Rectal smooth muscle tissue (tissue), 1 donor: ENCODE measurements at regions not wholly inside any gene's neighbourhood (a gene's known extent, or its start where the extent isn't known, plus 50 kb on each side); places are given as distances from the start of the nearest gene placed in this dataset.

Experiments
- H3K27ac ChIP-seq: one replicate; pipeline ENCODE4 v1.7.0; 2013; ENCODE audit warnings: low read depth, low read length, inconsistent platforms
- H3K27me3 ChIP-seq: one replicate; pipeline ENCODE4 v1.7.0; 2013; ENCODE audit warnings: low read length; ENCODE audit not compliant: control insufficient read depth, insufficient read depth
- H3K36me3 ChIP-seq: one replicate; pipeline ENCODE4 v1.7.0; 2013; ENCODE audit warnings: low read length; ENCODE audit not compliant: control insufficient read depth, insufficient read depth
- H3K4me1 ChIP-seq: one replicate; pipeline ENCODE4 v1.7.0; 2013; ENCODE audit warnings: low read length; ENCODE audit not compliant: control insufficient read depth, insufficient read depth
- H3K4me3 ChIP-seq: one replicate; pipeline ENCODE4 v1.7.0; 2013; ENCODE audit warnings: low read length
- H3K9ac ChIP-seq: one replicate; pipeline ENCODE4 v1.7.0; 2013; ENCODE audit warnings: low read length

DNA sequence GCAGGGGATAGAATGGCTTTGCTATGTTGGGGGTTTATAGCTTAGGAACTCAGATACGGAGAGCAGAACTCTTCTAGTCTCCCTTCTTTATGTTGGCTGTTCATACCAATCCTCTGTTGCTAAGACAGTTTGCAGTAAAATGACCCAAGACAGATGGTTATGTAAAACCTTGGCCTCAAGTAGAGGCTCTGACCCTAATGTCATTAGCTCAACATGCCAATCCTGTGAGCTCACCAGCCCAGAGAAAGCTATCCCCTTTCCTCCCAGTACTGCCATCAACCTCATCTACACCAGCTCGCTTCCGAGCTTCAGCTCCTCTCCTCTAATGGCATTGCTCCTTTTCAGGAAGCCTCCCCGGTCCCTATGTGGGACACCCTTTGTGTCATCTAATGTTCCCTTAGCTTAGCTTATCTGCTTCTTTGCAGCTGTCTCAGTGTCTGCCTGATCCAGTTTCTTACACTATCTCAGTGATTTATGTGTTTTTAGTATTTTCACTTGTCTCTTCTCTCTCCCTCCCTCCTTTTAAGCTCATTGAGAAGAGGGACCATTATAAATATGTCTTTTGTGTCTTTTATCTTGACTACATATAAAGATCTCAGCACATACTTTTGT lies 281.3 kb upstream of the CLINT1 start:
- Histone ChIP-seq H3K27me3 (no peaks in the 10 kb centered on the region), H3K4me1 (no peaks in the 10 kb centered on the region), H3K27ac (no peak overlapping the region), H3K4me3 (no peak overlapping the region), H3K9ac (no peak overlapping the region), H3K36me3 (no peaks in the 10 kb centered on the region)

DNA sequence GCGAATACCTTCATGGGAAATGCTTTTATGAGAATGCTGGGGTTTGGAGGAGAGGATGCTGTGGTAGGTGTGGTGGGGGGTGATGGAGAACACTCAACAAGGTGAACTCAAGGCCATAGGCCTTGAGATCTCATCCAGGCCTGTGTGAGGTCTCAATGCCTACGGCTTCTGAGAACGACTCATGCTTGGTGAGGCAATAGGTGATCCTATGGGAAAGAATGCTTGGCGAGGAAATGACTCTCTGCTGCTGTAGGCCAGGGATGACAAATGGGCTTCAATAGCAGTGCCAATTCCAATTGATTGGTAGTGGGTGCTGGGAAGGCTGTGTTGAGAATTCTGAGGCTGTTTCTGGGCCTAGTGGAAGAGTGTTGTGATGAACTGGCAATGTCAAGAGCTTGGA lies 280.2 kb upstream of the CLINT1 start:
- no peak overlapping the region for H3K9ac ChIP-seq
- H3K36me3 ChIP-seq: no peaks in the 10 kb centered on the region
- no peaks in the 10 kb centered on the region for H3K27me3 ChIP-seq
- no peak overlapping the region for H3K4me3 ChIP-seq
- no peak overlapping the region for H3K27ac ChIP-seq
- H3K4me1 ChIP-seq: no peaks in the 10 kb centered on the region

DNA sequence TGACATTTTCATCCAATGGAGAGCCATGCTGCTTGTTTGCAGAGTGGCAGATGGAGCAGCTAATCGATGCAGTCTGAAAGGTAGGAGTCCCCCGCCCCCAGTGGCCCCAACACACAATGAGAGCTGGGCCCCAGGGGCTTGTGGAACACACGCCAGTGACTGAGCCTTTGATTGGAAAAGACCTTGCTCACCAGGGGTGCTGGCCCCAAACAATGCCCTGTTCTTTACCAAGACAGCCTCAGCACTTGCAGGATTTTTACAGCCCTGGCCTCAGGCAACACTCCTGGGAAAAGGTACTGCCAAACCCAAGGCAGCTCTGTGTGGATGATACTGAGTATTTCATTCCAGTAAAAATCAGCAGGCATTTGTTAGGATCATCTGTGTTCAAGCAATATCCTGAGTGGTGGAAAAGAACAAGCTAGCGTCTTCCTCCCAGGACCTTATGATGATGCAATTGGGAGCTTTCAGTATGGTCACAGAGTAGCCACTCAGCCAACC lies 276.8 kb upstream of the CLINT1 start:
- Histone ChIP-seq H3K27ac (no peak overlapping the region), H3K4me3 (no peak overlapping the region), H3K27me3 (no peaks in the 10 kb centered on the region), H3K4me1 (no peaks in the 10 kb centered on the region), H3K36me3 (no peaks in the 10 kb centered on the region), H3K9ac (no peak overlapping the region)

DNA sequence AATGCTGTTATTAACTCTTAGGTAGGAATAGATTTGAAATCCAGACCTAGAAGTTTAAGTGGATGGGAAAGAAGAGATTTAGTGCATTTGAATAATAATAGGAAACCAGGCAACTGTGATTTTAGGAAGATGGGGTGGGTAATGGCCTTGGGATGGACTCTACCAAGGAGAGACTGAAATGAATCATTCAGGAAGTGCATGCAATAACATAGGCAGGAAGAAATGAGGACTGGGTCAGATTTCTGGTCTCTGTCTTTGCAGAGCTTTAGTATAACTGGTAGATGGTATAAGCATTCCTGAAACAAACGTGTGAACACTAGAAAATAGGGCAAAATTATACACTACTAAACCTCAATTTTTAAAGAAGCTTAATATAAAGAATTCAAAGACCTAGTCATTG lies 274.4 kb upstream of the CLINT1 start:
- H3K36me3 ChIP-seq: no peaks in the 10 kb centered on the region
- H3K27me3 ChIP-seq: no peaks in the 10 kb centered on the region
- no peak overlapping the region for H3K9ac ChIP-seq
- no peaks in the 10 kb centered on the region for H3K4me1 ChIP-seq
- no peak overlapping the region for H3K27ac ChIP-seq
- H3K4me3 ChIP-seq: no peak overlapping the region

DNA sequence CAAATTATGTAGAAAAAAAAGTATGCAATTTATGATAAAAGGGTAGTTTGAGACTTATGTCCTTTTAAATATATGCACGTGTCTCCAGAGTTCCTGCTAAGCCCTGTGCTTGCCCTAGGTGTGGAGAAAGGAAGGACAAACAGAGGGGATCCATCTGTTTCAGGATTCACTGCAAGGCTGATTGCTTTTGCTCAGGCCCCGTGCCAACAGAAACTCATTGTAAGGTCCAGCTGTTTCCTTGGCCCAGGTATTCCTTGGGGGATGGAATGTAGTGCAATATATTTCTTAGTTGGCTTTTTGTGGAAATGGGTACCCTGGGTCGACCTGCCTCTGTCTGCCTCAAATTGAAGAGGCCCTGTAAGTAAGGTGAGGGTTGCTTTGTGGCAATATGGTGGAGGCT lies 268.6 kb upstream of the CLINT1 start:
- H3K36me3 ChIP-seq: no peaks in the 10 kb centered on the region
- H3K9ac ChIP-seq: no peak overlapping the region
- no peaks in the 10 kb centered on the region for H3K4me1 ChIP-seq
- H3K27me3 ChIP-seq: no peaks in the 10 kb centered on the region
- H3K27ac ChIP-seq: no peak overlapping the region
- H3K4me3 ChIP-seq: no peak overlapping the region

DNA sequence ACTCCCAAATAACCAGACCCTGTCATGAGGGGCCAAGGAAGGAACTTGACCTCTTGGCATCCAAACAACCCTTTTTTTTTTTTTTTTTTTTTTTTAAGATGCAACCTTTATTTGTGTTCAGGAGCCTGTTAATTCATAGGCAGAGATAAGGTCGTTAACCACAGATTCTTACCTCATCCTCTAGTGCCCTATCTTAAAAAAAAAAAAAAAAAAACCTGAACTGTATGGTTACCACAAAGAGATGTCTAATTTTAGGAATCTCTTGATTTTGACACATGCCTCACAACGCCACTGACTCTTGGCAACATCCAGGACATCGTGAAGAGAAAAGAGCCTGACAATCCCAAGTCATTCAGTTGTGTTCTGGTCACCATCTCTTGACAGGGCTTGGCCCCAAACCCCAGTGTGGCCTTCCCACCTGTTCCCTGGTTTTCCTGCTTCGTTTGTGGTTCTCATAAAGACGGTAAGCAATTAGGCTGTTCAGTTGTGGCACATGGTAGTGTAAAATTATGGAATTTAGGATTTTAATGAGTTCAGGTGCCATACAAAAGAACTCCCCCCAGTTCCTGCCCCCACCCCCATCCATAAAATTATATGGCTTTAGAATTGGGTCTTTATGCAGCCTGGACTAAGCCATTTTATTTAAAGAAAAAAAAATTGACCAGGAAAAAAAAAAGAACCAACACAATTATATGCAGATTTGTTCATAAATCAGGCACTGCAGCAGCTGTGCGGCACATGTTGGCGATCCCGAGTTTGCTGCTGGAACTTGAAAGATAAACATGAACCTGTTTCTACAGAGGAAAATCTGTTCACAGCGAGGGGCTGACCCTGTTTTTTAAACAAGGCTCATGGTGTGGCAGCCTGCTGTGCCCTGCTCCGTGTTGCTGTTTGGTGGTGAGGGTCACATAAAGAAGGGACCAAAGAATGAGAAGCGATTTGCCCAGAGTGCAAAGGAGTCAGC lies 267.8 kb upstream of the CLINT1 start:
- no peaks in the 10 kb centered on the region for H3K27me3 ChIP-seq
- no peaks in the 10 kb centered on the region for H3K4me1 ChIP-seq
- H3K27ac ChIP-seq: no peak overlapping the region
- H3K36me3 ChIP-seq: no peaks in the 10 kb centered on the region
- no peak overlapping the region for H3K9ac ChIP-seq
- H3K4me3 ChIP-seq: no peak overlapping the region

DNA sequence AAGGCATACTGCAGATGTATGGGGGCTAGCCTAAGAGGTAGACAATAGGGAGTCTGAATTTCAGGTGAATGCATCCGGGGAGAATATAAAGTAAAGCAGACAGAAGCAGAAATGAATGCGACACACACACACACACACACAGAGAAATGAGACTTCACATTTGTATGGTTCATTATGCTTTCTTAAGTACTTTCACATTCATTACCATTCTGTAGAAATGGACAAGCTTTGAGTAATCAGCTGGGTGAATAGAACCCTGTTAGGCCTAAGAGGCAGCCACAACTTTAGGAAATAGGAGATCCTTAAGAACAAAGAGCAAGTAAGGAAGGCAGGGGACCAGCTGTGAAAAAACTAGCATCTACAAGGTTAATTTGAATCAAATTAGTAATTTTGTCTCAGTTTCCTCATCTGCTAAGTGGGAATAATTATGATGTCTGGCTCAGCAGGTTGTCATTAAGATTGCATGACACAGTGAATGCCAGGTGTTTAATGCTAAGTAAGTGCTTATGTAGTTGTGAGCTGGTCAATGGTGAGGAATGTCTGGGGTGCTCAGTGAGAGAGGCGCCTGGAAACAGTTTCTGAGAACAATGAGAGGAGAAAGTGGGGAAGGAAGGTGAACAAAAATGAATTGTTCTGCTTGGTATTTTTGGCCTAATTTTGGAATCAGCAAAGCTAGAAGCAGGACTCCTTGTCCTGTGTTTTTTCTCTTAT lies 265.8 kb upstream of the CLINT1 start:
- Histone ChIP-seq H3K27ac (no peak overlapping the region), H3K9ac (no peak overlapping the region), H3K36me3 (no peaks in the 10 kb centered on the region)

DNA sequence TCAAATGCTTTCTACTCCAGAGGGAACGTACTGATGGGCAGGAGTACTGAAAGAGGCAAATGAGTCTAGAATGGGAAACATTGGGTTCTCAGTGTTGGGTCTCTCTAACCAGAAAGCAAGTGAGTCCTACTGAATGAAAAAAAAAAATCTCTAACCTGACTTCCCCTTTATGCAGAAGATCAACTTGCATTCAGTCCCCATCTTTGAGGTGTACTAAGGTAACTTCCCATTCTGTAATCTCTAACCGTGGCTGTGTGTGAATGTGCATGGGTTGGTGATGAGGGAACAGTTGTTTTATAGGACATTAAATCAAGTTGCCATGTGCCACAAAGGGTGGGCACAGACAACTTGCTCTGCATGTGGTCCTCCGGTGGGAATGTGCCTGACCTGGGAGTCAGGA lies 264.6 kb upstream of the CLINT1 start:
- no peak overlapping the region for H3K4me3 ChIP-seq
- no peak overlapping the region for H3K27ac ChIP-seq
- H3K27me3 ChIP-seq: no peaks in the 10 kb centered on the region
- H3K36me3 ChIP-seq: no peaks in the 10 kb centered on the region
- H3K4me1 ChIP-seq: no peaks in the 10 kb centered on the region
- H3K9ac ChIP-seq: no peak overlapping the region

More for the DNA sequence above, 265.8 kb upstream of the CLINT1 start:
- Histone ChIP-seq H3K4me3 (no peak overlapping the region), H3K4me1 (no peaks in the 10 kb centered on the region), H3K27me3 (no peaks in the 10 kb centered on the region)

DNA sequence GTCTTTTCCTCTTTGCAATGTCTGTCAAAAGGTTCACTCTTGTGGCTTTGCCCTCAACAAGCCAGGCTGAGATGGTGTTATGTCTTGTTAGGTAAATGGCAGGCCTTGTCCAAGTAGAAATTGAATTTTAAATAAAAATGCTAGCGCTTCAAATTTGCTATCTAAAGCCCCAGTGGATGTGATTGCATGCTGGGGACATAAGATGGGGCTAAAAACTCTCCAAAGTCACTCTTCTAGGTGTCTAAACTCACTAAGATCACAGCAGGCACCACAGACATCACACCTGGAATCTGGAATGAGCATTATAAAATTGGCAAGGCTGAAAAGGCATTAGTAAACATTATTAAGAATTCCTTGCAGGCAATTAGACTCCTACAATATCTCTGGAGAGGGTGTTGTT lies 262.7 kb upstream of the CLINT1 start:
- Histone ChIP-seq H3K36me3 (no peaks in the 10 kb centered on the region), H3K4me3 (no peak overlapping the region), H3K9ac (no peak overlapping the region), H3K27ac (no peak overlapping the region), H3K27me3 (no peaks in the 10 kb centered on the region), H3K4me1 (no peaks in the 10 kb centered on the region)

DNA sequence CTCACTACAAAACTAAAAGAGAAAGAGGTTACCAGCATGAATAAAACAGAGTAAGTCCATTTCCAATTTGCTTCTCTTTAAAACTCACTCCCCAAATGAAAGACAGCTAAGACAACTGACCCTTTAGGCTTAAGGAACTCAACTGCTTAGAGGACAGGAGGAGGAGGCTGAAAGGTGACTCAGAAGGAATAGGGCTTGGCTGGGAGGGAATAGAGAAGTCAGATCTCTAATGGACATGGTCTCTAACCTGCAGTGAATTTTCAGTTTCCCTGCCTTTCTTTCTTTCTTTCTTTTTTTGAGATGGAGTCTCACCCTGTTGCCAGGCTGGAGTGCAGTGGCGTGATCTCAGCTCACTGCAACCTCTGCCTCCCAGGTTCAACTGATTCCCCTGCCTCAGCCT lies 261.8 kb upstream of the CLINT1 start:
- H3K27ac ChIP-seq: no peak overlapping the region
- H3K27me3 ChIP-seq: no peaks in the 10 kb centered on the region
- no peaks in the 10 kb centered on the region for H3K4me1 ChIP-seq
- no peak overlapping the region for H3K4me3 ChIP-seq
- H3K9ac ChIP-seq: no peak overlapping the region
- no peaks in the 10 kb centered on the region for H3K36me3 ChIP-seq

DNA sequence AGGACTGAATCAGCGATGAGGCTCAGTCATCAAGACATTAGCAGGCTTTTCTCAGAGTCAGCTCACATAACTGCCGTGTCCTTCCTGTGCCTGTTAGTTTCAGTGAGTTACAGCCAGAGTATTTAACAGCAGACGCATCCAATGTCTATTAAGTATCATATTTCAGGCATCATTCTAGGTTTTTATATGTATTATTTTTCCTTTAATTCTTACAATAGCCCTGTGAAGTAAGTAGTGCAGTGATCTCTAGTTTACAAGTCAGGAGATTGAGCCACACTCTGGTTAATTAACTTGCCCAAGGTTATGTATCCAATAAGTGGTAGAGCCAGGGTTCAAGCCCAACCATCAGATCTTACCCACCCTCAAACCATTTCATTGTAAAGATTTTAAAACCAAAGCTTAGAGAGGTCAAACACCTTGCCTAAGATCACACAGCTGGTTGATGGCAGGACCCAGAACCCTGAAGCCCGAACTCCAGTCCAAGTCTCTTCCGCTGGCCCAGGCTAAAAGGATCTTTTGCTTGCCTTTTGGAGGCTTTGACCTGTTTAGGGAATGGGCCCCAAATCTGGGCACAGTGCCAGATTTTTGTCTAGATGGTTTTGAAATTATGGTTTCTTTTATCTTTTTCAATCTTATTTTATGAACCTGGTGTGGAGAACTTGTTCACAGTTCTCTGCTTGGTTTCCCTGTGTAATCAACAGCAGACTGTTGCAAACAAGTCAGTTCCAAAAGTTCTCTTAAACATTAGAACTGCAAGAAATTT lies 261.2 kb upstream of the CLINT1 start:
- no peak overlapping the region for H3K4me3 ChIP-seq
- H3K4me1 ChIP-seq: no peaks in the 10 kb centered on the region
- no peak overlapping the region for H3K27ac ChIP-seq
- no peaks in the 10 kb centered on the region for H3K36me3 ChIP-seq
- no peaks in the 10 kb centered on the region for H3K27me3 ChIP-seq
- H3K9ac ChIP-seq: no peak overlapping the region
